ENCODE measurements at regions not wholly inside any gene's neighbourhood (a gene's known extent, or its start where the extent isn't known, plus 50 kb on each side); places are given as distances from the start of the nearest gene placed in this dataset.

DNA sequence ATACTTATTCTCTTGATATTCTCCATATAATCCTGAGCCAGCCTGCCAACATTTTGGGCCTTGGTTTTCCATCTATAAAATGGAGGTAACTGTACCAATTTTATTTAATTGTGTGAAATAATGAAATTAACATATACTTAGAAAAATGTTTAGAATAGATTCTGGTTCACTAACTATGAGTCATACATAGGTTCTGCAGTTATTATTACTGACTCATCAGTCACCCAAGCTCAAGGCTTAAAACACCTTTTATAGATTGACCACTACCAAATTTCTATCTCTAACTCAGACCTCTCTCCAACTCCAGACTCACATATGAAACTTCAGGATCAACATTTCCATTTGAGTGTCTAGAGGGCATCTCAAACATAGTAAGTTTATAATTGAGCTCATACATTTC, 1277.2 kb upstream of the GJE1 start:
- no peaks in the 10 kb centered on the region for H3K36me3 ChIP-seq (ENCODE audit: control insufficient read depth in 2 of 2, insufficient read depth in 2 of 2, low read length in 1 of 2)
- no peaks in the 10 kb centered on the region for H3K4me1 ChIP-seq (ENCODE audit: control insufficient read depth in 2 of 2, insufficient read depth in 2 of 2, low read length in 2 of 2)
- H3K27me3 ChIP-seq (ENCODE audit: control insufficient read depth in 2 of 2, insufficient read depth in 1 of 2, low read length in 1 of 2) = no peaks in the 10 kb centered on the region
- no peak overlapping the region for H3K27ac ChIP-seq (ENCODE audit: low read depth in 1 of 2, low read length in 1 of 2)
- H3K4me3 ChIP-seq (ENCODE audit: low read length in 2 of 2) = no peak overlapping the region
- no peaks in the 10 kb centered on the region for H3K9me3 ChIP-seq (ENCODE audit: control insufficient read depth in 2 of 2, insufficient read depth in 1 of 2, low read length in 1 of 2)
- no peak for DNase-seq (ENCODE audit: low read depth in 6 of 9, low spot score in 9 of 9)

DNA sequence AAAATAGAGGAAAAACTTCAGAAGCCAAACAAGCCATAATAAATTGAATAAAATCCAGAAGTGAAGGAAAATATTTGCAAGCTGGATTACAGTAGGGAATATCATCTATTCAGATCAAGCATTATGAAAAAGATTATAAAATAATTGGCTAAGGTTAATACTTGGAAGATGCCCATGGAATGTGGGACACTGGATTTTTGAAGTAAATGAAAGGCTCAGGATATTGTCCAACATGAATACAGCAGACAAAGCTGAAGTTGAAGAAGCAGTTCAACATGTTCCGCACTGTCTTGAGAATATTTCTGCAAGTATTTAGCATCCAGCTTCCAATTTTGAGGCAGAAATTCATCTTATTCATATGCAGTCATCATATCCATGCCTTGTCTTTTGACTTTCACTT, 1278.4 kb upstream of the GJE1 start:
- Histone ChIP-seq H3K4me1 (ENCODE audit: control insufficient read depth in 2 of 2, insufficient read depth in 2 of 2, low read length in 2 of 2) (no peaks in the 10 kb centered on the region), H3K9me3 (ENCODE audit: control insufficient read depth in 2 of 2, insufficient read depth in 1 of 2, low read length in 1 of 2) (no peaks in the 10 kb centered on the region), H3K36me3 (ENCODE audit: control insufficient read depth in 2 of 2, insufficient read depth in 2 of 2, low read length in 1 of 2) (no peaks in the 10 kb centered on the region), H3K27me3 (ENCODE audit: control insufficient read depth in 2 of 2, insufficient read depth in 1 of 2, low read length in 1 of 2) (no peaks in the 10 kb centered on the region), H3K4me3 (ENCODE audit: low read length in 2 of 2) (no peak overlapping the region), H3K27ac (ENCODE audit: low read depth in 1 of 2, low read length in 1 of 2) (no peak overlapping the region)
- DNase-seq (ENCODE audit: low read depth in 6 of 9, low spot score in 9 of 9) = no peak
- WGBS = 91% methylated on average over 1 of the region's 1 CpG

DNA sequence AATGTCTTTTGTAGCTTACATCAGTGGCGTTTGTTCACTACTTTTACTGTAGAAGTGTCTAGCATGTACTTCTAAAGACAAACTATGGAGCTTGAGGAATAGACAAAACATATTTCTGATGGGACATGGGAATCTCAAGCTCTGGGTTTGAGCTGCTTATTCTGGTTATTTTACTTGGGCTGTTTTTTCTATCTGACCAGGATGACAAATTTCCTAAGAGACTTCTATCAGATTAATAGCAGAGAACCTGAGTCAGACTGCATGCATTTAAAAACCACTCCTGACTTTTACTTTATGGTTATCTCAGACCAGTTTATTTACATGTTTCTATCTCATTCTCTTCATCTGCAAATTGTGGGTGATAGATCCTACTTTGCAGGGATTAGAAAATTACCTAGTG, 1282.3 kb upstream of the GJE1 start:
- H3K4me1 ChIP-seq (ENCODE audit: control insufficient read depth in 2 of 2, insufficient read depth in 2 of 2, low read length in 2 of 2) = no peaks in the 10 kb centered on the region
- no peak for DNase-seq (ENCODE audit: low read depth in 6 of 9, low spot score in 9 of 9)
- H3K27ac ChIP-seq (ENCODE audit: low read depth in 1 of 2, low read length in 1 of 2) = no peak overlapping the region
- no peak overlapping the region for H3K4me3 ChIP-seq (ENCODE audit: low read length in 2 of 2)
- no peaks in the 10 kb centered on the region for H3K36me3 ChIP-seq (ENCODE audit: control insufficient read depth in 2 of 2, insufficient read depth in 2 of 2, low read length in 1 of 2)
- WGBS = 98% methylated on average over 1 of the region's 1 CpG
- H3K9me3 ChIP-seq (ENCODE audit: control insufficient read depth in 2 of 2, insufficient read depth in 1 of 2, low read length in 1 of 2) = no peaks in the 10 kb centered on the region
- no peaks in the 10 kb centered on the region for H3K27me3 ChIP-seq (ENCODE audit: control insufficient read depth in 2 of 2, insufficient read depth in 1 of 2, low read length in 1 of 2)

DNA sequence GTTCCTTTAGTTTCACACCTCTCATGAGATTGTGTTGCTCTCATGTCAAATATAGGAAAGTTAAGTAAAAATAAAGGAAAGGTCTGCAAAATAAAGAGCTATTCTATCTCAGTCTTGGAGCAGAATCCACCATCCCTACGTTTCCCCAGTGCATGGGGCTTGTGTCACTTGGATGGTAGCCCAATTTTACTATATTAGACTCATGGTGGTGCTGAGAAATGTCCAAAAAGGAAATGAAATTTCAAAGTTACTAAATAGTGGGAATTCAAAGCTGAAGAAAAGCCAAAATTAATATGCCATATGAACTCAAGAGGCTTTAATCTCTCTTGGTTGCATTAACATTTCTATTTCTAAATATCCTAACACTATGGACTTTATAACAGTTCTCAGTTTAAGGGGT, 1283.3 kb upstream of the GJE1 start:
- Histone ChIP-seq H3K36me3 (ENCODE audit: control insufficient read depth in 2 of 2, insufficient read depth in 2 of 2, low read length in 1 of 2) (no peaks in the 10 kb centered on the region), H3K4me3 (ENCODE audit: low read length in 2 of 2) (no peak overlapping the region), H3K9me3 (ENCODE audit: control insufficient read depth in 2 of 2, insufficient read depth in 1 of 2, low read length in 1 of 2) (no peaks in the 10 kb centered on the region), H3K4me1 (ENCODE audit: control insufficient read depth in 2 of 2, insufficient read depth in 2 of 2, low read length in 2 of 2) (no peaks in the 10 kb centered on the region), H3K27ac (ENCODE audit: low read depth in 1 of 2, low read length in 1 of 2) (no peak overlapping the region), H3K27me3 (ENCODE audit: control insufficient read depth in 2 of 2, insufficient read depth in 1 of 2, low read length in 1 of 2) (no peaks in the 10 kb centered on the region)
- no peak for DNase-seq (ENCODE audit: low read depth in 6 of 9, low spot score in 9 of 9)
- 83% methylated on average over 1 of the region's 1 CpG for WGBS

DNA sequence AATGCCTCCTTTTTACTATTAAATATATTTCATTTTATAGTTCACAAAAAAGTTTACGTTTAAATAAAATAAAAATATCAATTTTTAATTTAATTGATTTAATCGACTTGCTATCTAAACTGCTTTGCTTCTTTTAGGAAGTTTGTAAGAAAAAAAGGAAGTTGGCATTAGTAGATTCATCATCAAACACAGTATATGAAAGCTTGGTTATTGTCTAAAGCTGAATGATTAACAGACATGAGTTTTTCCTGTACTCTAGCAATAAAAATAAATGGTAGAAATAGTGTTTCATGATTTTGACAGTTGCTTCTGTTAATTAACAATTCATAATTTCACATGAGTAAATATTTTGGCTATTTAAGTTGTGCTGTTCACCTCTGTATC, 1285.5 kb upstream of the GJE1 start:
- Histone ChIP-seq H3K27me3 (ENCODE audit: control insufficient read depth in 2 of 2, insufficient read depth in 1 of 2, low read length in 1 of 2) (no peaks in the 10 kb centered on the region), H3K27ac (ENCODE audit: low read depth in 1 of 2, low read length in 1 of 2) (no peak overlapping the region), H3K4me3 (ENCODE audit: low read length in 2 of 2) (no peak overlapping the region), H3K4me1 (ENCODE audit: control insufficient read depth in 2 of 2, insufficient read depth in 2 of 2, low read length in 2 of 2) (no peaks in the 10 kb centered on the region), H3K9me3 (ENCODE audit: control insufficient read depth in 2 of 2, insufficient read depth in 1 of 2, low read length in 1 of 2) (no peaks in the 10 kb centered on the region), H3K36me3 (ENCODE audit: control insufficient read depth in 2 of 2, insufficient read depth in 2 of 2, low read length in 1 of 2) (no peaks in the 10 kb centered on the region)
- WGBS = 60% methylated on average over 2 of the region's 2 CpGs
- no peak for DNase-seq (ENCODE audit: low read depth in 6 of 9, low spot score in 9 of 9)

DNA sequence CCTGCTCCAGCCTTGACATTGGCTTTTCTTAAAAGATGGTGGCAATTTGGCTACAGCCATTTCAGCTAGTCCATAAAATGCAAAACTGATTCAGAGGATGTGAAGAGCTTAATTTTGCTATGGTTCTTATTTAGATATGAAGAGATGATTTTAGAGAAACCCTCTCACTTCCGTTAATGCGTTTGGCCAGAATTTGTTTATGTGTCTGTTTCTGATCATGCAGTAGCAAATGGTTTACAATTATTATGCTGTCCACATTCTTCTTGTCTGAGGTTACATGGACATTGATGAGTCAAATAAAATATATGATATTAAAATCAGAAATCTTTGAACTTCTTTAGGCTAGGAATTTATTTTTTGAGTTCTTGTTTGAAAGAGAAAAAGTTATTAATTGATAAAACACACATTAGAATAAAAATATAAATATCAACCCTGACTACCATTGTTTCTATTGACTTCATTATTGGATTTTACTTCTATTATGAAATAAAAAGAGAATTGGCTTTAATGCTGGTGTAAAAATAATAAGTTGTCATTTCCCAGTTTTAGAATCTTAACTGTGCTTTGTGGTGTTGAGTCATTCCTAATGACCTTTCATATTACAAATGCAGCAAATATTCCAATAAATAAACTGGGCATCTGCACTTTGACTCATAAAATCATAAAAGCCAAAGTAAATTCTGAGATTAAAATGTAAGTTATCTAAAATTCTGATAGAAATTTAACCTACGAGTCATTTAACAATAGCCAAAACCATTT, 1286.0 kb upstream of the GJE1 start:
- Histone ChIP-seq H3K4me1 (ENCODE audit: control insufficient read depth in 2 of 2, insufficient read depth in 2 of 2, low read length in 2 of 2) (no peaks in the 10 kb centered on the region), H3K27ac (ENCODE audit: low read depth in 1 of 2, low read length in 1 of 2) (no peak overlapping the region), H3K36me3 (ENCODE audit: control insufficient read depth in 2 of 2, insufficient read depth in 2 of 2, low read length in 1 of 2) (no peaks in the 10 kb centered on the region), H3K27me3 (ENCODE audit: control insufficient read depth in 2 of 2, insufficient read depth in 1 of 2, low read length in 1 of 2) (no peaks in the 10 kb centered on the region), H3K4me3 (ENCODE audit: low read length in 2 of 2) (no peak overlapping the region), H3K9me3 (ENCODE audit: control insufficient read depth in 2 of 2, insufficient read depth in 1 of 2, low read length in 1 of 2) (no peaks in the 10 kb centered on the region)
- no peak for DNase-seq (ENCODE audit: low read depth in 6 of 9, low spot score in 9 of 9)
- 98% methylated on average over 3 of the region's 3 CpGs for WGBS

DNA sequence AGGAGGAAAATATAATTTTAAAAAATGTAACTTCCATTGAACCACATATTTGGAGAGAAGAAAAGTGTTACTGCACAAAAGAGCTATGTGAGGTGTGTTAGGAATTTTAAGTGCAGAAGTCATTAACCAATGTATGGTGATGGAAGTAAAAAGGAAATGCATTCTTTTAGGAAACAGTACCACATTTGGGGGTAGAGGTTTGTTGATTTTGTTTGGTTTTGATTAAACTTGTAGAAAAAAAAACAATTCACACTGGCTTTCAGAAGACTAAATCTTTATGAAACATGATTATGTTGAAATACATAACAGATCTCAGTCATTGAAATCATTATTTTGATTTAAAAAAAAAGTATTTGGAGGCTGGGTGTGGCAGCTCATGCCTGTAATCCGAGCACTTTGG, 1287.0 kb upstream of the GJE1 start:
- Histone ChIP-seq H3K27ac (ENCODE audit: low read depth in 1 of 2, low read length in 1 of 2) (no peak overlapping the region), H3K36me3 (ENCODE audit: control insufficient read depth in 2 of 2, insufficient read depth in 2 of 2, low read length in 1 of 2) (no peaks in the 10 kb centered on the region), H3K4me1 (ENCODE audit: control insufficient read depth in 2 of 2, insufficient read depth in 2 of 2, low read length in 2 of 2) (no peaks in the 10 kb centered on the region), H3K9me3 (ENCODE audit: control insufficient read depth in 2 of 2, insufficient read depth in 1 of 2, low read length in 1 of 2) (no peaks in the 10 kb centered on the region), H3K4me3 (ENCODE audit: low read length in 2 of 2) (no peak overlapping the region), H3K27me3 (ENCODE audit: control insufficient read depth in 2 of 2, insufficient read depth in 1 of 2, low read length in 1 of 2) (no peaks in the 10 kb centered on the region)
- 95% methylated on average over 1 of the region's 1 CpG for WGBS
- DNase-seq (ENCODE audit: low read depth in 6 of 9, low spot score in 9 of 9) = no peak

DNA sequence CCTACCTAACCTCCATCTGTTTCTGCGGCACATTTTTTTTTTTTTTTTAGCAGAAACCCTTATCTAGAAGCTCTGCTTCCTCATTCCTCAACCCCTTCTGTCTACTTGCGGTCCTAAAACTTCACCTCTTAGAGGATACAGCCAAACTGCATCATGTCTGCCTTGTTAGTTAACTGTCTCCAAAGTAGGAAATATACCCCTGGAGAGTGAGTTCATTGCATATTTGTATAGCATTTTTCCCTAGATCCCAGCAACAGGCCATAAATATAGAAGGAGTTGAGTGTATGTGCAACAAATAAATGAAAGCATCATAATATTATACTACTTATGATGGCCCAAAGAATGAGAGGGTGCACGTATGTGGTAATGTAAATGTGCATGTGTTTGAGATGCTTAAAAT, 1288.6 kb upstream of the GJE1 start:
- no peak for DNase-seq (ENCODE audit: low read depth in 6 of 9, low spot score in 9 of 9)
- Histone ChIP-seq H3K27me3 (ENCODE audit: control insufficient read depth in 2 of 2, insufficient read depth in 1 of 2, low read length in 1 of 2) (no peaks in the 10 kb centered on the region), H3K4me3 (ENCODE audit: low read length in 2 of 2) (no peak overlapping the region), H3K36me3 (ENCODE audit: control insufficient read depth in 2 of 2, insufficient read depth in 2 of 2, low read length in 1 of 2) (no peaks in the 10 kb centered on the region), H3K4me1 (ENCODE audit: control insufficient read depth in 2 of 2, insufficient read depth in 2 of 2, low read length in 2 of 2) (no peaks in the 10 kb centered on the region), H3K9me3 (ENCODE audit: control insufficient read depth in 2 of 2, insufficient read depth in 1 of 2, low read length in 1 of 2) (no peaks in the 10 kb centered on the region), H3K27ac (ENCODE audit: low read depth in 1 of 2, low read length in 1 of 2) (no peak overlapping the region)
- WGBS = 84% methylated on average over 3 of the region's 3 CpGs

DNA sequence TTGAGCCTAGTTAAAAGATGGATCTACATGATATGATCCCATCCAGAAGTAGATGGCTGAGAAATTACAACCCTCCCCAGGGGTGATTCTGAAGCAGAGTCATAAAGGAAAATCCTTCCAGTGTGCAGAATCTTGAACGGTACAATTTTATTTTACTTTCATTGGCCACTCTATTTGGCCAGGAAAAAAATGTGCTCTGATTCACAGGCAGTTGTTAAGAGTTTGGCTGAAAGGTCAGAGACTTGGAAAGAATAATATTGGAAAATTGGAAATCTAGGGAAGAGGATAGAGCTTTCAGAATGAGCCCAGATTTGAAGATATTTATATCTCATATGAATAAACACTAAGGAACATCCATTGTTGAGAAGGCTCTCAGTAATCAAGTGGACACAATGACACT, 1299.3 kb upstream of the GJE1 start:
- no peaks in the 10 kb centered on the region for H3K4me1 ChIP-seq (ENCODE audit: control insufficient read depth in 2 of 2, insufficient read depth in 2 of 2, low read length in 2 of 2)
- no peaks in the 10 kb centered on the region for H3K36me3 ChIP-seq (ENCODE audit: control insufficient read depth in 2 of 2, insufficient read depth in 2 of 2, low read length in 1 of 2)
- DNase-seq (ENCODE audit: low read depth in 6 of 9, low spot score in 9 of 9) = no peak
- WGBS = 91% methylated on average over 1 of the region's 1 CpG
- no peak overlapping the region for H3K4me3 ChIP-seq (ENCODE audit: low read length in 2 of 2)
- no peaks in the 10 kb centered on the region for H3K9me3 ChIP-seq (ENCODE audit: control insufficient read depth in 2 of 2, insufficient read depth in 1 of 2, low read length in 1 of 2)
- no peaks in the 10 kb centered on the region for H3K27me3 ChIP-seq (ENCODE audit: control insufficient read depth in 2 of 2, insufficient read depth in 1 of 2, low read length in 1 of 2)
- H3K27ac ChIP-seq (ENCODE audit: low read depth in 1 of 2, low read length in 1 of 2) = no peak overlapping the region

DNA sequence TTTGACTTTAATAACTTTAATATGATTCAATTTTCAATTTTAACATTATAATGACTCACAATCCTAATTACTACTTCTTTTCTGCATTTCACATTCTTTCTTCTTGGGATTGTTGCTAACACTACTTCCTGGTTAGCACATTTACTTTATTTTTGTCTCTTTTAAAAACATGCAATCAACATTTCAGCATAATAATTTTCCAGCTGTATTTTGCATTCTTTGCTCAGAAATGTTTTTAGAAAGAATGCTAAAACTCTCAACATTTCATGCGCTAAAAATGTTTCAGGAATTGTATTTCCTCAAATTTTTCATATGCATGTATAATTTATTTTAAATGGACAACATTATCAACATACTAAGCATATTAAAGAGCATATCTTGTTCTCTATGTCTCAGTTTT, 1302.1 kb upstream of the GJE1 start:
- Histone ChIP-seq H3K4me1 (ENCODE audit: control insufficient read depth in 2 of 2, insufficient read depth in 2 of 2, low read length in 2 of 2) (no peaks in the 10 kb centered on the region), H3K27me3 (ENCODE audit: control insufficient read depth in 2 of 2, insufficient read depth in 1 of 2, low read length in 1 of 2) (no peaks in the 10 kb centered on the region), H3K4me3 (ENCODE audit: low read length in 2 of 2) (no peak overlapping the region), H3K27ac (ENCODE audit: low read depth in 1 of 2, low read length in 1 of 2) (no peak overlapping the region), H3K36me3 (ENCODE audit: control insufficient read depth in 2 of 2, insufficient read depth in 2 of 2, low read length in 1 of 2) (no peaks in the 10 kb centered on the region), H3K9me3 (ENCODE audit: control insufficient read depth in 2 of 2, insufficient read depth in 1 of 2, low read length in 1 of 2) (no peaks in the 10 kb centered on the region)
- no peak for DNase-seq (ENCODE audit: low read depth in 6 of 9, low spot score in 9 of 9)
- WGBS = 94% methylated on average over 1 of the region's 1 CpG

All from thymus (tissue), 11 donors.